GM12892 (cell line): ENCODE measurements at regions not wholly inside any gene's neighbourhood (a gene's known extent, or its start where the extent isn't known, plus 50 kb on each side); places are given as distances from the start of the nearest gene placed in this dataset.

Experiments used
- POLR2A ChIP-seq: IDR thresholded peaks from 2 replicates; pipeline ENCODE4 v1.6.1; 2011; ENCODE audit warnings: low read depth, low read length, control low read depth
- POLR2AphosphoS5 ChIP-seq: IDR thresholded peaks from 2 replicates; pipeline ENCODE4 v1.6.1; 2011; ENCODE audit warnings: low read depth, low read length, control low read depth
- TAF1 ChIP-seq: IDR thresholded peaks from 2 replicates; pipeline ENCODE4 v1.6.1; 2011; ENCODE audit warnings: low read depth, mild to moderate bottlenecking, control low read depth, low read length, borderline replicate concordance

DNA sequence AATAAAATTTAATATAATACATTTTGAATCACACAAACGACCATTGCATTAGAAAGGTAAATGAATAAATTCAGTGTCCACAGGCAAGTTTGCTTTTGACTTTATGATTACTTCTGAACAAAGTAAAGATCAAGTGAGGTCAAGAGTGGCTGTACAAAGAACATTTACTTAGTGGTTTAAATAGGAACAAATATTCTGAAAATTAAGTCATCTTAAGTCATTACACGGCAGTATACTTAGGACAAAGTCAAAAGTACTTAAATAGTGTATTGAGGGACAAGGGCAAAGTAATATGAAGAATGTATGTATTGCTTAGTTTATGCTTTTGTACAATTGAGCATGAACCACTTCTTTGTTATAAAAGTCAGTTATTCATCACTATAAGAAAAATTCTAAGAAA lies 1511.2 kb upstream of the CDH9 start:
- TF ChIP-seq POLR2AphosphoS5 (no peak), POLR2A (no peak), TAF1 (no peak)
